Astrocyte (in vitro differentiated cells and primary cell): ENCODE measurements at regions not wholly inside any gene's neighbourhood (a gene's known extent, or its start where the extent isn't known, plus 50 kb on each side); places are given as distances from the start of the nearest gene placed in this dataset.

Experiments
- EZH2 ChIP-seq: IDR thresholded peaks from 2 replicates; pipeline ENCODE4 v1.6.1; 2012; ENCODE audit warnings: mild to moderate bottlenecking, low read length, inconsistent platforms; ENCODE audit not compliant: insufficient read depth
- TF ChIP-seq, protein P1 (sequence below): IDR thresholded peaks from 2 replicates; pipeline ENCODE4 v1.5.1; 2011; ENCODE audit warnings: low read depth, mild to moderate bottlenecking, inconsistent platforms, low read length, moderate library complexity; ENCODE audit not compliant: insufficient read depth

DNA sequence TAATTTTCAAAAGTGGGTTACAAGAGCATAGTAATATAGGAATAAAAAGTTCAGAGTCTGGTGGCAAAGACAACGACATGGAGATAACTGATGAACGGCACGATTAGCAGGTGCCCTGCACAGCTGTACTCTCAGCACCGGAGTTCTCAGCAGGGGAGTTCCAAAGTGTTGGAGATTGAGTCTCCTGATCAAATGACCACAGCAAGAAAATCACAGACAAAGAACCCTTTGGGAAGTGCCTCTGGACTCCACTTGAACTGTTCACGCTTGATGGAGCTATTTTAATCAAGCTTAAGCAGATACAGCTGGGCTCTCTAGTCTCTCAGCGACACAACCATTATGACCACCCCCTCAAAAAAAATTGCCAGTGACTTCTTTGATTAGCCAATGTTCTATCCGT is 153.1 kb downstream of the ALG10B start:
- TF ChIP-seq, protein P1, sequence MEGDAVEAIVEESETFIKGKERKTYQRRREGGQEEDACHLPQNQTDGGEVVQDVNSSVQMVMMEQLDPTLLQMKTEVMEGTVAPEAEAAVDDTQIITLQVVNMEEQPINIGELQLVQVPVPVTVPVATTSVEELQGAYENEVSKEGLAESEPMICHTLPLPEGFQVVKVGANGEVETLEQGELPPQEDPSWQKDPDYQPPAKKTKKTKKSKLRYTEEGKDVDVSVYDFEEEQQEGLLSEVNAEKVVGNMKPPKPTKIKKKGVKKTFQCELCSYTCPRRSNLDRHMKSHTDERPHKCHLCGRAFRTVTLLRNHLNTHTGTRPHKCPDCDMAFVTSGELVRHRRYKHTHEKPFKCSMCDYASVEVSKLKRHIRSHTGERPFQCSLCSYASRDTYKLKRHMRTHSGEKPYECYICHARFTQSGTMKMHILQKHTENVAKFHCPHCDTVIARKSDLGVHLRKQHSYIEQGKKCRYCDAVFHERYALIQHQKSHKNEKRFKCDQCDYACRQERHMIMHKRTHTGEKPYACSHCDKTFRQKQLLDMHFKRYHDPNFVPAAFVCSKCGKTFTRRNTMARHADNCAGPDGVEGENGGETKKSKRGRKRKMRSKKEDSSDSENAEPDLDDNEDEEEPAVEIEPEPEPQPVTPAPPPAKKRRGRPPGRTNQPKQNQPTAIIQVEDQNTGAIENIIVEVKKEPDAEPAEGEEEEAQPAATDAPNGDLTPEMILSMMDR = no peak
- TF ChIP-seq EZH2 = no peak
